HG03442 (cell line): ENCODE measurements at regions not wholly inside any gene's neighbourhood (a gene's known extent, or its start where the extent isn't known, plus 50 kb on each side); places are given as distances from the start of the nearest gene placed in this dataset.
"Not testable (repeated sequence)": the region's sequence is repeated elsewhere in the genome, so short reads cannot be mapped to it uniquely, and the experiment has no call there.

ENCODE experiments used
- ATAC-seq: cut with Tn5 transposase; IDR thresholded peaks from one replicate; pipeline ENCODE4 v1.9.1; 2021; ENCODE audit warnings: mild to moderate bottlenecking, moderate library complexity; ENCODE audit not compliant: unreplicated experiment

DNA sequence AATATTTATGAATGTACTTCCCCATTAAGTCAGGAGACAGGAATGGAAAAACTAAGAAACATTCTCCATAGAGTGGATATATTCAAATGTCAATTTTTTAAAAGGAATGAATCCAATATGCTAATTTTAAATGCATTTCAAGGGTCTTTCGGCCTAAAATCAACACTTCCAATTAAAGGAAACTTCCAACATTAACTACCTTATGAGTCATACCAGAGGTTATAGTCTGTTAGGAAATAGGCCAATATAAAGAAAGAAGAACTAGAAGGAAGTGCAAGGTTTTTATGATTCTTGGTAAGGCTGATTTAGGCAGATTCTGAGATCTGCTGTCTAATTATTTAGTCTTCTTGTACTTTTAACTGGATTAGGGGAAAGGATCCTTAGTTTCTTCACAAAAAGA is 260.1 kb upstream of the EDNRA start:
- ATAC-seq: no peak

DNA sequence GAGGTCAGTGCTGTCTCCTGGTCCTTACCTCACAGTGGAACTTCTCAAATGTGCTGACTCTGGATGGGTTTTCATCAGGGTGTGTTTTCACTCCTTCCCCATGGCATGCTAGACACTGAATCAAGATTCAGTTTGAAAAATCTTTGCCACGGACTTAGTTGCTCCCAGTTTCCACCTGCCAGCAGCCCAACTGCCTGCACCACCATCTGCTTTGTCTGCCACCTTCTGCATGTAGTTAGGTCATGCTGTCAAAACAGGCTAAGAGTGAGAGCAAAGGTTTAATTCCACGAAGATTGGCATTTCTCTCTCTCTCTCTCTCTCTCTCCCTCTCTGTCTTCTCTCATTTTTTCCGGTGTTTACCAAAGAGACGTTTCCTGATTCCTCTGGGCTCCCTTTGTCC is 258.0 kb upstream of the EDNRA start:
- ATAC-seq: no peak

DNA sequence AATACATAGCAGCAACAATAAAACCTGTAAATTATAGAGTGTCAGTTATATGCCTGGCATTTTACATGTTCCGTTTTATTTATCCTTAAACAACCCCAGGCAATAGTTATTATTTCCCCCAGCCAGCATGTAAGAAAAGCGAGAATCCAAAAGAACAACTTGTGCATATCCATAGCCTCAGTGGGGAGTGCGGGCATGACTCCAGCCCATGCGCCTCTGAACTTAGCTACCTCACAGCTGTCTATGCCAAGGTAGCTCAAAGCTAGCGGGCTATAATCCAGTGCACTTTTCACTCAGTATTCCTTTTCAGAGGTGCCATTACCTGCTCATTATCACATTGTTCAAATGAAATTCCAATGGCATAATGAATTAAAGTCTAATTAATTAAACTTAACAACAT is 257.3 kb upstream of the EDNRA start:
- ATAC-seq: no peak

DNA sequence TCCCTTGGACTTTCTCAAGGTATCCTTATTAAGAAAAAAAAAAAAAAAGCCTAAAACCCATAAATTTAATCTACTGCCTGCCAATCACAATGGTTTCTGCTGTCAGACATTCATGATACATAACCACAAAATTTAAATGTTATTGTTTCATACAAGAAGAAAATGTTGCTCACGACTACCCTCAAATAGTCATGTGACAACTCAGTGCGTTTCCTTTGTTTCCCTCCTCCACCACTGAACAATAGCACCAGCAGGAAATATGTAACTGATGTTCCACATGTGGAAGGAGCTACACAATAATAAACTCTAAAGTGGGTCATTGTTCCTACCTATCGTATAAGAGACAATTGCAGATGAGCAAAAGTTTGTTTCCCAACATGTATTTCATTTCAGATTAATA is 244.1 kb upstream of the EDNRA start:
- ATAC-seq: no peak

DNA sequence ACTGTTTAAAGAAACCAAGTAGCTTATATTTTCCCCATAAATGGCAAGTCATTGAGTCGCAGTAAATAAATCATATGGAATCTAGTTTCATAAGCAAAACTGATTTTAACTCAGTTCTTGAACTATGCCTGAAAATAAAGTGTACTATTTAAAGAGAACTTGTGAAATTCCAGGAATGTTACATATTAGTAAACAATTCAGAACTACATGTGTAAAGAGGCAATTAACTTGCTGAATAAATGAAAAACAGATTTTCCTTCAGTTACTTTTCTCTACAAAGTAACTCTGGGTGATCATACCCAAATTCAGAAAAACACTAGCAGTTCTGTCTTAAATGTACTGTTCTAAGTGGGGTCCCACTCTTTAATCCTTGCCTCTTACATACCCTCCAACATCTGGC is 236.1 kb upstream of the EDNRA start:
- ATAC-seq: no peak

DNA sequence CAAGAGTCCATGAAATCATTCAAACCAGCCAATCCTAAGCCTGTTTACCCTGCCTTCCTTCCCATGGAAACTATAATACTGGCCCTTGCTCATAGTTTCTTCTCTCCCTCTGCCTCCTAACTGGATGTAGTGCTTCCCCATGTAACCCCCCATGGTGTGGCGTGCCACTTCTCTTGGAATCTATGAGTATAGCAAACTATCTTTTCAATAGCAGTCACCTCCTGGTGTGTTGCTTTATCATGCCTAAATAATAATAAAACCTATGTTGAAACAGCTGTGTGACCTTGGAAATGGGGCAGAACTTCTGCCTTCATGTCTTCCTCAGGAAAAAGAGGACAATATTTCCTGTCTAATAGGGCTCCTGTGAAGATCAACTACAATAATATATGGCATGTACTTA is 234.8 kb upstream of the EDNRA start:
- ATAC-seq: no peak

DNA sequence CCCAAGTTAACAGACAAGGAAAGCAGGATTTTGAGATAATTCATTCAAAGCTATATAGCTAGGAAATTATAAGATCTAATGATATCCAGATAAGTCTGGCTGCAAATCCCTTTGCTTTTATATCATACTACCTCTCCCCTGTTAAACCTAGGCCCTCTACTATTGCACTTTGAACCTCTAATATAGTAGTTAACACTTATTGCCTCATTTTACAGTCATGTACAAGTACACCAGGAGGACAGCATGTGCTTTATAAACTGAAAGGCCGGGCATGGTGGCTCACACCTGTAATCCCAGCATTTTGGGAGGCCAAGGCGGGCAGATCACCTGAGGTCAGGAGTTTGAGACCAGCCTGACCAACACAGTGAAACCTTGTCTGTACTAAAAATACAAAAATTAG is 234.4 kb upstream of the EDNRA start:
- ATAC-seq: not testable (repeated sequence)

DNA sequence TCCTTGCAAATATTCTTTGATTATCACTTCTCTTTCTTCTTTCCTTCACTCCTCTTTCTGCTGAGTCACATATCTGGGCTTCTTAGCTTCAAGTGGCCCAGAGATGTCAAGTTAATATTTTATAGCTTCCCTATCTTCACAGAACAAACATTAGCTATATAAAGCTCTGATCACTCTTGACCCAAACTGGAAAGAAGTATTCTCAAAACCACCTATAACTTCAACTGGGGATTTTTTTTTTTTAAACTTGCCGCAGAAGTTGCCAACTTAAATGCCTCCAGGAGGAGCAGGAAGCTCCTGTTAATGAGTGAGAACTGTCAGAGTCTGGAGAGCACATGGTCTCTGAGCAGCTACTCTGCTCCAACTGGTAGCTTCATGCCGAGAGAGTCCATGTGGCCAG is 233.3 kb upstream of the EDNRA start:
- ATAC-seq: no peak

DNA sequence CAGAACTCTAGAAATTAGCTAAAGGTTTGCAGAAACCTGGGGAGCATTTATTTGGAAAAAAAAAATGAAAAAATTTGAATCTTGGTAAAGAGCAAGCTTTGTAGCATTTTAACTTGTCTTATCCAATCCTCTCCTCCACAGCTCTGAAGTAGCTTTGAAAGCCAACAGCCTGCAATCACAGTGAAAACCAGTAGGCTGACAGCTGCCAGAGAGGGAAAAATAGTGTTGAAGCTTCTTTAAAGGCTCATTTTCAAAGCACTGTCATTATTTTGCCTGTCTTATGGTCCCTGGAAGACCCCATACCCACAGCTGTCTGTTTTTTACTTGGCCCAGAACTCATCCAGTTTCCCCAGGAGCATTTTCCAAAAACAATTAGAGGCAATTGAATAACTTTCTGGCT is 230.8 kb upstream of the EDNRA start:
- no peak for ATAC-seq

DNA sequence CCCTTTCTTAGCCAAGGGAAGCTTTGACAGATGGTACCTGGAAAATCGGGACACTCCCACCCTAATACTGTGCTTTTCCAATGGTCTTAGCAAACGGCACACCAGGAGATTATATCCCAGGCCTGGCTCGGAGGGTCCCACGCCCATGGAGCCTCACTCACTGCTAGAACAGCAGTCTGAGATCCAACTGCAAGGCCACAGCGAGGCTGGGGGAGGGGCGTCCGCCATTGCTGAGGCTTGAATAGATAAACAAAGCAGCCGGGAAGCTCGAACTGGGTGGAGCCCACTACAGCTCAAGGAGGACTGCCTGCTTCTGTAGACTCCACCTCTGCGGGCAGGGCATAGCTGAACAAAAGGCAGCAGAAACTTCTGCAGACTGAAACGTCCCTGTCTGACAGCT is 225.6 kb upstream of the EDNRA start:
- not testable (repeated sequence) for ATAC-seq

DNA sequence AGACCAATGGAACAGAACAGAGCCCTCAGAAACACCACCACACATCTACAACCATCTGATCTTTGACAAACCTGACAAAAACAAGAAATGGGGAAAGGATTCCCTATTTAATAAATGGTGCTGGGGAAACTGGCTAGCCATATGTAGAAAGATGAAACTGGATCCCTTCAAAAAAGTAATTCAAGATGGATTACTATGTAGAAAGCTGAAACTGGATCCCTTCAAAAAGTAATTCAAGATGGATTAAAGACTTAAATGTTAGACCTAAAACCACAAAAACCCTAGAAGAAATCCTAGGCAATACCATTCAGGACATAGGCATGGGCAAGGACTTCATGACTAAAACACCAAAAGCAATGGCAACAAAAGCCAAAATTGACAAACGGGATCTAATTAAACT is 221.6 kb upstream of the EDNRA start:
- not testable (repeated sequence) for ATAC-seq

DNA sequence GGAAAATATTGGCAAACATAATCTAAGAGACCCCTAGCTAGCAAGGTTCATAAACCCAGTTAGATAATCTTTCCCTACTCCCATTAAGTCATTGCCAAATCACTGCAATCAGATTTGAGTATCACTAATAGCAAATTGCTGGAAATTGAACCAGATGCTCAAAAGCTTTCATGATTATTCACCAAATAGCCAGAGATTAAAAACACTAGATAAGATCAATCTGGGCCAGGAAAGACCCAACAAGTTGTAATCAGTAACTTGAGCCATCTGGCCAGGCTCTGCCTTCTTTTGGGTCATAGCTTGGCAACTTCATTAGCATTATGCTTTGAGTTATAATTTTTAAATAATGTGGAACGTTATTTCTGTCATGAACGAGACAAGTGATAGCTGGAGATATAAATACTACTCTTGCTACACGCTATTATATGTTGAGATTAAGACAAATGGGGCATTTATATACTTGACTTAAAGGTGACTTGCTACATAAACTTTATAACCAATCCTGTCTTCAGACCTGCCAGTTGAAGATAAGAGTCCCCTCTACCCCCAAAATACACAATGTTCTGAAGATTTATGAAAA is 196.6 kb upstream of the EDNRA start:
- ATAC-seq: no peak

DNA sequence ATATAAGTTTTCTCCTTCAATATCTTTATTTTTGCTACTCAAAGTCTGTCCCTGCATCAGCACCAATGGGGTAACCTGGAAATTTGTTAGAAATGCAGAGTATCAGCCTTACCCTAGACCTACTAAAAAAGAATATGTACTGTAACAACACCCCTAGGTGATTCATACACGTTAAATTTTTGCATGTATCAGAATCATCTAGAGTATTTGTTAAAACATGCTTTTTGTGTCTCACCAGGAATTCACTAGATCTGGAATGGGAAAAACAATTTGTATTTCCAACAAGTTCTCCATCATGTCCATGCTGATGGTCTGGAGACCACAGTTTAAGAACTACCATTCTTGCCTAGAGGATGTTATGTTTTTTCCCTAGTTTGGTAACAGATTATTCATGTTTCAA is 196.0 kb upstream of the EDNRA start:
- ATAC-seq: no peak

DNA sequence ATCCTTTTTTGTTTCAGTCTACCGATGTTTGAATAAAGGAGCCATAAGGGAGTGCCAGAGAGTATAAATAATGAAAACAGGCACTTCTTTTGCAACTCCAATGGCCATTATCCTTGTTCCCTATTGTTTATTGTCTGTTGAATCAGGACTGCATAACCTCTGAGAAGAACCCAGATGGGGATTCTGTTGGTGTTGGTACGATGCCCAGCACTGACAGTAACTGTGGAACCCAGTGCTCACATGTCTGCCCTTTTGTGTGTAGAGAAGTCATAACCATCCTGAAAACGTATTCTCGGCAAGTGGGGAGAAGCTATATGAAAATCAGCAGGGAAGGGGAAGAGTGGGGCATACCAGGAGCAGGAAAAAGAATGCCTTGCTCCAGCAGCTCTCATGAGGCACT is 195.1 kb upstream of the EDNRA start:
- no peak for ATAC-seq

DNA sequence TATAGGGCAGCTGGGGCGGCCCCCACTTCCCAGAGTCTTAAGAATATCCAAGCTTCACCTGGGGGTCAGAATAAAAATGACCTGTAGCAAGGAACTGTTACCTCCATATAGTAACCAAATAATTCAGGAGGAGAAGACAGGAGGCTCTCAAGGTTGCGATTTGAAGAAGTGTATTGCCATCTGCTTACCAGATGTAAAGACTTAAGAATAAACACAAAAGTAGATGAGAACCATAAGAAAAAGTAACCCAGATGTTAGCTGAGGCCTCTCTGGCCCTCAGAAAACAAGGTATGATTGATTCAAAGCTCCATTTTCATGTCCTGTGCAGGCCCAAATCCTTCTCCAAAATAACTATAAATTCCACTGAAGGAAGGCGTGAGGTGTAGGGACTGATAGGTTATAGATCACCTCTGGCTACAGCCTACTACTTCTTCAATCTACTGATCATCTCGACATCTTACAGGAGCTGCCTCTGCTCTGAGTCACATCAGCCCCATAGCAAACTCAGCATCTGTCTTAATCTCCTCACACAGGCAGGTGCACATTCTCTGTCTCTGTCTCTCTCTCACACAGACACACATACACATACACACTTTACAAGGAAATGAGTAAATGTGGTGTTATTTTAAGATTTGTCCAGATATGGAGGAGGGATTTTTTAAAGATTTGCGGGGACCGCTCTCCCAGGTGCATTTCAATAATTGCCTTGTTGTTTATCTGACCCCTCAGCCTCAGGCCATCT is 193.9 kb upstream of the EDNRA start:
- ATAC-seq: no peak

DNA sequence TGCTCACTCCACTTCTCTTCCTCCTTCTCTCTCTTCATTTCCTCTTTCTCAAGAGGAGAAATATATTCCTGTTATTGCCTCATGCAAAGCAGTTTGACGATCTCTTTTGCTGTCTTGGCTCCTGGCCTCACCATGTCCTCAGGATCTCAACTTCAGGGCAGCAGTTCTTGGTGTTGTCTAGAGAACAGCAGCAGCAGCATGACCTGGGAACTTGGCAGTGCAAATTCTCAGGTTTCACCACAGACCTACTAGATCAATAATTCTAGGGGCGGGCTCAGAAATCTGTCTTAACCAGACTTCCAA is 193.4 kb upstream of the EDNRA start:
- no peak for ATAC-seq

DNA sequence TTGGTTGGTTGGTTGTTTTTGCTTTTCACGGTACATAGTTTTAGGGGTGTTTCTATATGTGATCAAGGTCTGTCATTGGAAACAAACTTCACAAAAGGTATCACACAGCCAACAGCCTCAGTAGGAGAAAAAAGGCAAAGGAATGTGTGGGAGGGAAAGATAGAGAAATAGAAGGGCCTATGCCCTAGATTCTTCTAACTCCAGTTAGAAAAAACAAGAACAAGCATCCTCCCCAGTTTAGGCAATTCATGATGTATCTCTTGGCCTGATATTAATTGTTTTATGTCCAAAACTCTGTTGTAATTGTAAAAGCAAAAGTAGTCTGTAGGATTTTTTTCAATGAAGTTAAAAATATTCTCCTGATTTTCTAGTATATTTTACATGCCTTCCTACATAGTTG is 192.4 kb upstream of the EDNRA start:
- no peak for ATAC-seq

DNA sequence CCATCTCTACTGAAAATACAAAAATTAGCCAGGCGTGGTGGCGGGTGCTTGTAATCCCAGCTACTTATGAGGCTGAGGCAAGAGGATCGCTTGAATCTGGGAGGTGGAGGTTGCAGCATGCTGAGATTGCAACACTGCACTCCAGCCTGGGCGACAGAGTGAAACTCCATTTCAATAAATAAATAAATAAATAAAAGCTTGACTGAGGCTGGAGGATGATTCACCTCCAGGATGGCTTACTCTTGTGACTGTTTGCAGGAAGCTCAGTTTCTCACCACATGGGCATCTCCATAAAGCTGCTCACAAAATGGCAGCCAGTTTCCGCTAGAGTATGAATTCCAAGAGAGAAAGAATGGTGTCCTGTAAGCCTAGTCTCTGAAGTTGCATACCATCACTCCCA is 191.7 kb upstream of the EDNRA start:
- ATAC-seq: no peak

DNA sequence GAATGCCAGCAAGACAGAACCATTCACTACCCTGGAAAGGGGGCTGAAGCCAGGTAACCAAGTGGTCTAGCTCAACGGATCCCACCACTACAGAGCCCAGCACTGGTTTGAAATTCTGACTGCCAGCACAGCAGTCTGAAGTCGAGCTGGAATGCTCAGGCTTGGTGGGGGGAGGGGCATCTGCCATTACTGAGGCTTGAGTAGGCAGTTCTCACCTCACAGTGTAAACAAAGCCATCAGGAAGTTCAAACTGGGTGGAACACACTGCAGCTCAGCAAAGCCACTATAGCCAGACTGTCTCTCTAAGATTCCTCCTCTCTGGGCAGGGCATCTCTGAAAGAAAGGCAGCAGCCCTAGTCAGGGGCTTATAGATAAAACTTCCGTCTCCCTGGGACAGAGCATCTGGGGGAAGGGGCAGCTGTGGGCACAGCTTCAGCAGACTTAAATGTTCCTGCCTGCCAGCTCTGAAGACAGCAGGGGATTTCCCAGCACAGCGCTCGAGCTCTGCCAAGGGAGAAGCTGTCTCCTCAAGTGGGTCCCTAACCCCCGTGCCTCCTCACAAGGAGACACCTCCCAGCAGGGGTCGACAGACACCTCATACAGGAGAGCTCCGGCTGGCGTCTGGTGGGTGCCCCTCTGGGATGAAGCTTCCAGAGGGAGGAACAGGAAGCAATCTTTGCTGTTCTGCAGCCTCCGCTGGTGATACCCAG is 188.1 kb upstream of the EDNRA start:
- not testable (repeated sequence) for ATAC-seq

DNA sequence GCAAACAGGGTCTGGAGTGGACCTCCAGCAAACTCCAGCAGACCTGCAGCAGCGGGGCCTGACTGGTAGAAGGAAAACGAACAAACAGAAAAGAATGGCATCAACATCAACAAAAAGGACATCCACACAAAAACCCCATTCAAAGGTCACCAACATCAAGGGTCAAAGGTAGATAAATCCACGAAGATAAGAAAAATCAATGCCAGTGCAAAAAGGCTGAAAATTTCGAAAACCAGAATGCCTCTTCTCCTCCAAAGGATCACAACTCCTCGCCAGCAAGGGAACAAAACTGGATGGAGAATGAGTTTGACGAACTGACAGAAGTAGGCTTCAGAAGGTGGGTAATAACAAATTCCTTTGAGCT is 187.6 kb upstream of the EDNRA start:
- not testable (repeated sequence) for ATAC-seq

DNA sequence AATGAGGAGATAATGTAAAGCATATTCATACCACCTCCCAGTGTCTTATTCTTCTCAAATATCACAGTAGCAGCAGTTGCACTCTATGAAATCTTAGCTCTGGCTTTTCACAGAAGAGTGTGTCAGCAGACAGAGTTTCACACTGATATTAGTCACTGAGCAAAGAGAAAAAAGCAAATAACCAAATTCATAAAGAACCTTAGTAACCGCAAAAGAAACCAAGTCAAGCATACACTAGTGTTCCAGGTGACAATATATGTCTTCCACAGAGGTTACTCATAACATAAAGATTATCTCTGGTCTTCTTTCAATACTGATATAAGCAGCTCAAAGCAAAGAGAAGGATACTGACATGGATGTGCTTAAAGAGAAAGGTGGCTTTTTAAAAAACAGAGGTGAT is 181.7 kb upstream of the EDNRA start:
- ATAC-seq: no peak

DNA sequence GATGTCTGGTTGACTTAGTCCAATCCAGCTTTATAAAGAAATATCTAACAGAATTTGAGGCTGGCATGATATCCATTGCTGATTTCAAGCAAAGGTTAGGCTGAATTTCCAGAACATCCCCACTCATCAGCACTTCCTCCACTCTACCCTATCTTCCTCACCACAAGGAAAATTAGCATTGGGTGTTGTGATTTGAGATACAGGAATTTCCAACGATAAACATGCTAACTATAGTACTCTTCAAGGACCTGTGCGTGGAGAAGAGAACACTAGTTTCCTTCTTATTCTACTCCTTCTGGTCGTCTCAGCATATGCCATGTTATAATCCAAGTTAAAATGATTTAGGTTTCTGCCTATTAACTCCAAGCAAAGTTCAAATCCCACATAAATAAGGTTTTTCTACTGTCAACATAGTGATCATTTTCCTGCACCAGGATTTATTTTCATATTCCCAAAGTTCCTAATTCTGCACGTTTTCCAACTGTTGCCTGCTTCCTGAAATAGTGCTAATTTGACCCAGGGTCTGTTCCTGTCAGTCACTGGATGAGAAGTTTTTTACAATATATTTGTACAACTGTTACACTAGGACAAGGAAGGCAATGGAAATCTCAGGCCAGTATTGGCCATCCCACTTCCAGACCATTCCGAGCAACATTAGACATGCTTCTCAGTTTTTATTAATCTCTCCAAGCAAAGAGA is 177.6 kb upstream of the EDNRA start:
- no peak for ATAC-seq
